ENCODE measurements at regions not wholly inside any gene's neighbourhood (a gene's known extent, or its start where the extent isn't known, plus 50 kb on each side); places are given as distances from the start of the nearest gene placed in this dataset.

GRCh38 chr21:22670148-22670547 lies 1671.9 kb downstream of the NCAM2 start:
- Histone ChIP-seq H3K27me3 (ENCODE audit: control insufficient read depth, insufficient read depth, low read length) (no peaks in the 10 kb centered on the region), H3K4me3 (ENCODE audit: low read depth, low read length) (no peak overlapping the region), H3K36me3 (ENCODE audit: control insufficient read depth, insufficient read depth, low read length) (no peaks in the 10 kb centered on the region)
- POLR2A ChIA-PET: no interaction called here
- DNase-seq (ENCODE audit: low read depth): no peak
- CTCF ChIA-PET: no interaction called here
- TF ChIP-seq CTCF (IDR thresholded peaks at IDR 0.05; ENCODE audit: insufficient read depth, low read depth, low read length): no peak

- DNase-seq (ENCODE audit: low read depth): no peak
- ChIA-PET CTCF (no interaction called here), POLR2A (no interaction called here)
- Histone ChIP-seq H3K27me3 (ENCODE audit: control insufficient read depth, insufficient read depth, low read length) (no peaks in the 10 kb centered on the region), H3K36me3 (ENCODE audit: control insufficient read depth, insufficient read depth, low read length) (no peaks in the 10 kb centered on the region), H3K4me3 (ENCODE audit: low read depth, low read length) (no peak overlapping the region)
- no peak for TF ChIP-seq CTCF (IDR thresholded peaks at IDR 0.05; ENCODE audit: insufficient read depth, low read depth, low read length)
These were observed 1681.0 kb downstream of the NCAM2 start for GRCh38 chr21:22679207-22679606.

DNA sequence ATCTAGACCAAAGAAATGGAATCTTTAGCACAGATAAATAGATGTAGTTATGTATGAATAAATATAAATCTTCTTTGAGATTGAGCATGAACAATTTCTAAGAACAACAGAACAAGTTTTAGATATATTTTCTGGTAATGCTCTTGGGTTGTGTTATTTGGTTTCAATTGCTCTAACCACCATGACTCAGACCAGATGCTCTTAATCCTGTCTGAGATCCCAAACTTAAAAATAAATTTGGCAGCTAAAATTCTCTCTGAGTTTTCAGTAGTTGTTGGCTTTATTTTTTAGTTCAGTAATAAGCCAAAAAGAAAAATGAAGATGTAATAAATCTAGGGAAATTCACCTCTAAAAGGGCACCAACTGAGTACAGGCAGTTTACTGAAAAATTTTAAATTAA lies 1693.4 kb downstream of the NCAM2 start:
- no peak for TF ChIP-seq CTCF (IDR thresholded peaks at IDR 0.05; ENCODE audit: insufficient read depth, low read depth, low read length)
- Histone ChIP-seq H3K27me3 (ENCODE audit: control insufficient read depth, insufficient read depth, low read length) (no peaks in the 10 kb centered on the region), H3K4me3 (ENCODE audit: low read depth, low read length) (no peak overlapping the region), H3K36me3 (ENCODE audit: control insufficient read depth, insufficient read depth, low read length) (no peaks in the 10 kb centered on the region)
- no peak for DNase-seq (ENCODE audit: low read depth)
- CTCF ChIA-PET: no interaction called here
- POLR2A ChIA-PET: no interaction called here

DNA sequence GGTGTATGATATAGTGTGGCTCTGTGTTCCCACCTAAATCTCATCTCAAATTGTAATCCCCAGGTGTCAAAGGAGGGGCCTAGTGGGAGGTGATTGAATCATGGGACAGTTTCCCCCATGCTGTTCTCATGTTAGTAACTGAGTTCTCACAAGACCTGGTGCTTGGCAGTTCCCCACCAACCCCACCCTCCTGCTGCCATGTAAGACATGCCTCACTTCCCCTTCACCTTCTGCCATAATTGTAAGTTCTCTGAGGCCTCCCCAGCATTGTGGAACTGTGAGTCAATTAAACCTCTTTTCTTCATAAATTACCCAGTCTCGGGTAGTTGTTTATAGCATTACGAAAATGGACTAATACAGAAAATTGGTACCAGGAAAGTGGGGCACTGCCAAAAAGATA lies 1705.3 kb downstream of the NCAM2 start:
- Histone ChIP-seq H3K36me3 (ENCODE audit: control insufficient read depth, insufficient read depth, low read length) (no peaks in the 10 kb centered on the region), H3K27me3 (ENCODE audit: control insufficient read depth, insufficient read depth, low read length) (no peaks in the 10 kb centered on the region), H3K4me3 (ENCODE audit: low read depth, low read length) (no peak overlapping the region)
- ChIA-PET CTCF (no interaction called here), POLR2A (no interaction called here)
- DNase-seq (ENCODE audit: low read depth): no peak
- TF ChIP-seq CTCF (IDR thresholded peaks at IDR 0.05; ENCODE audit: insufficient read depth, low read depth, low read length): no peak

DNA sequence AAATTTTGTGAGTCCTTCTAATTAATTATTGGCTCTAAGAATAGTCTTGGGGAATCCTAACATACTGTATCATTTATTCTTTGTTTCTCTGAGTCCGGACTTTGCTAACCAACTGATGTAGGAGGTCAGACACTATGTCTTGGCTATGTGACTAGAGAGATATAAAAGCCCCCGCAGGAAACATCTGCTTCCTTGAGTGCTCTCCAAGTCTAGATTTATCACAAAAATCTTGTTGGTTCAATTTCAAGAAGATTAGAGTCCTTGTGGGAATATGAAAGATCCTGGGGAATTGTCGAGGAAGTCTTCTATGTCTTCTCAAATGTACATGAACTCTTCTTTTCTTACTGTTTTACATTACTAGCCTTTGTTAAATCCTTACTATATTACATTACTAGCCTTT lies 1712.5 kb downstream of the NCAM2 start:
- CTCF ChIA-PET: no interaction called here
- Histone ChIP-seq H3K27me3 (ENCODE audit: control insufficient read depth, insufficient read depth, low read length) (no peaks in the 10 kb centered on the region), H3K36me3 (ENCODE audit: control insufficient read depth, insufficient read depth, low read length) (no peaks in the 10 kb centered on the region), H3K4me3 (ENCODE audit: low read depth, low read length) (no peak overlapping the region)
- POLR2A ChIA-PET: no interaction called here
- TF ChIP-seq CTCF (IDR thresholded peaks at IDR 0.05; ENCODE audit: insufficient read depth, low read depth, low read length): no peak
- no peak for DNase-seq (ENCODE audit: low read depth)
